Hepatocyte (in vitro differentiated cells): ENCODE measurements at regions not wholly inside any gene's neighbourhood (a gene's known extent, or its start where the extent isn't known, plus 50 kb on each side); places are given as distances from the start of the nearest gene placed in this dataset.

ENCODE experiments used
- DNase-seq: peaks from one replicate; pipeline ENCODE4 v3.0.0-alpha.2; 2016; ENCODE audit warnings: low spot score
- H2AFZ ChIP-seq: fragments of 200-600 bp; sonication (generic); 2 replicates; pipeline ENCODE4 v1.6.0; 2016; ENCODE audit warnings: antibody characterized with exemption, mild to moderate bottlenecking
- H3K27ac ChIP-seq: fragments of 200-600 bp; sonication (generic); 2 replicates; pipeline ENCODE4 v1.5.1; 2016; ENCODE audit warnings: mild to moderate bottlenecking
- H3K27me3 ChIP-seq: fragments of 200-600 bp; sonication (generic); 2 replicates; pipeline ENCODE4 v1.6.1; 2016
- H3K36me3 ChIP-seq: fragments of 200-600 bp; sonication (generic); replicated peaks from 2 replicates; pipeline ENCODE4 v1.5.1; 2016; ENCODE audit warnings: low read depth; ENCODE audit not compliant: insufficient read depth
- H3K4me1 ChIP-seq: fragments of 200-600 bp; sonication (generic); 2 replicates; pipeline ENCODE4 v1.5.1; 2016; ENCODE audit warnings: mild to moderate bottlenecking, moderate library complexity; ENCODE audit not compliant: insufficient read depth
- H3K4me2 ChIP-seq: fragments of 200-600 bp; sonication (generic); 2 replicates; pipeline ENCODE4 v1.6.0; 2016
- H3K4me3 ChIP-seq: fragments of 200-600 bp; sonication (generic); 2 replicates; pipeline ENCODE4 v1.5.1; 2016; ENCODE audit warnings: mild to moderate bottlenecking
- H3K79me2 ChIP-seq: fragments of 200-600 bp; sonication (generic); 2 replicates; pipeline ENCODE4 v1.6.0; 2017; ENCODE audit warnings: mild to moderate bottlenecking
- H3K9me2 ChIP-seq: fragments of 200-600 bp; sonication (generic); replicated peaks from 2 replicates; pipeline ENCODE4 v1.6.0; 2017; ENCODE audit warnings: mild to moderate bottlenecking; ENCODE audit not compliant: insufficient read depth
- H3K9me3 ChIP-seq: fragments of 200-600 bp; sonication (generic); 2 replicates; pipeline ENCODE4 v1.5.1; 2016; ENCODE audit warnings: low read depth, mild to moderate bottlenecking
- H4K20me1 ChIP-seq: fragments of 200-600 bp; sonication (generic); 2 replicates; pipeline ENCODE4 v1.6.0; 2016; ENCODE audit warnings: mild to moderate bottlenecking; ENCODE audit not compliant: insufficient read depth, poor library complexity, severe bottlenecking
- CTCF ChIP-seq: fragments of 200-600 bp; sonication (generic); IDR thresholded peaks from 2 replicates; pipeline ENCODE4 v1.5.1; 2016; ENCODE audit warnings: antibody characterized with exemption, mild to moderate bottlenecking; ENCODE audit not compliant: poor library complexity
- EZH2 ChIP-seq: fragments of 200-600 bp; sonication (generic); IDR thresholded peaks from 2 replicates; pipeline ENCODE4 v1.6.1; 2016; ENCODE audit warnings: antibody characterized with exemption, mild to moderate bottlenecking, borderline replicate concordance
- EZH2phosphoT487 ChIP-seq: fragments of 200-600 bp; sonication (generic); IDR thresholded peaks from one replicate; pipeline ENCODE4 v1.6.1; 2018; ENCODE audit warnings: antibody characterized with exemption, mild to moderate bottlenecking, low read depth, moderate library complexity; ENCODE audit not compliant: unreplicated experiment, severe bottlenecking
- WGBS: methylation state at CpG from one replicate; pipeline ENCODE4 v1.1.6; 2016; ENCODE audit warnings: low lambda C conversion rate; ENCODE audit errors: missing lambda C conversion rate; 5-methylcytosine and 5-hydroxymethylcytosine counted together

- no peaks in the 10 kb centered on the region for H4K20me1 ChIP-seq
- no peaks in the 10 kb centered on the region for H3K27me3 ChIP-seq
- H3K36me3 ChIP-seq, result no peaks in the 10 kb centered on the region
- no peak overlapping the region for H3K27ac ChIP-seq
- H3K4me2 ChIP-seq, result no peak overlapping the region
- no peaks in the 10 kb centered on the region for H3K79me2 ChIP-seq
- H3K9me3 ChIP-seq, result no peaks in the 10 kb centered on the region
- no peak overlapping the region for H3K4me3 ChIP-seq
- WGBS, result 60% methylated on average over 8 of the region's 8 CpGs
- peak; percentile 11 for DNase-seq
- TF ChIP-seq CTCF (no peak), EZH2phosphoT487 (no peak), EZH2 (no peak)
- H3K4me1 ChIP-seq, result no peaks in the 10 kb centered on the region
- H3K9me2 ChIP-seq, result no peaks in the 10 kb centered on the region
- no peak overlapping the region for H2AFZ ChIP-seq
Measured at GRCh38 chr2:175744000-175744399, 258.1 kb downstream of the LNPK start.

- no peaks in the 10 kb centered on the region for H3K36me3 ChIP-seq
- TF ChIP-seq CTCF (no peak), EZH2 (no peak), EZH2phosphoT487 (no peak)
- H3K27me3 ChIP-seq, result no peaks in the 10 kb centered on the region
- DNase-seq, result no peak
- no peak overlapping the region for H3K4me2 ChIP-seq
- H3K79me2 ChIP-seq, result no peaks in the 10 kb centered on the region
- H4K20me1 ChIP-seq, result no peaks in the 10 kb centered on the region
- no peak overlapping the region for H3K4me3 ChIP-seq
- H3K9me2 ChIP-seq, result no peaks in the 10 kb centered on the region
- no peak overlapping the region for H2AFZ ChIP-seq
- H3K27ac ChIP-seq, result no peak overlapping the region
- H3K4me1 ChIP-seq, result no peaks in the 10 kb centered on the region
- WGBS, result 83% methylated on average over 1 of the region's 1 CpG
- no peaks in the 10 kb centered on the region for H3K9me3 ChIP-seq
Measured at GRCh38 chr2:175743011-175743410, 259.1 kb downstream of the LNPK start.

GRCh38 chr2:175742367-175742766, 259.7 kb downstream of the LNPK start:
- H3K4me2 ChIP-seq, result no peak overlapping the region
- H3K9me2 ChIP-seq, result no peaks in the 10 kb centered on the region
- no peaks in the 10 kb centered on the region for H4K20me1 ChIP-seq
- TF ChIP-seq EZH2phosphoT487 (no peak), EZH2 (no peak), CTCF (no peak)
- no peaks in the 10 kb centered on the region for H3K4me1 ChIP-seq
- H3K27me3 ChIP-seq, result no peaks in the 10 kb centered on the region
- DNase-seq, result no peak
- WGBS, result 85% methylated on average over 3 of the region's 3 CpGs
- H3K79me2 ChIP-seq, result no peaks in the 10 kb centered on the region
- no peaks in the 10 kb centered on the region for H3K36me3 ChIP-seq
- no peak overlapping the region for H2AFZ ChIP-seq
- H3K4me3 ChIP-seq, result no peak overlapping the region
- H3K9me3 ChIP-seq, result no peaks in the 10 kb centered on the region
- H3K27ac ChIP-seq, result no peak overlapping the region

- Histone ChIP-seq H3K9me3 (no peaks in the 10 kb centered on the region), H3K27me3 (no peaks in the 10 kb centered on the region), H3K4me2 (no peak overlapping the region), H3K36me3 (no peaks in the 10 kb centered on the region), H3K9me2 (no peaks in the 10 kb centered on the region), H3K4me3 (no peak overlapping the region), H3K27ac (no peak overlapping the region), H4K20me1 (no peaks in the 10 kb centered on the region), H3K79me2 (no peaks in the 10 kb centered on the region), H2AFZ (no peak overlapping the region), H3K4me1 (no peaks in the 10 kb centered on the region)
- DNase-seq, result no peak
- no peak for TF ChIP-seq CTCF
- TF ChIP-seq EZH2phosphoT487, result no peak
- no peak for TF ChIP-seq EZH2
Measured at GRCh38 chr2:175741164-175741563, 260.9 kb downstream of the LNPK start.
